ENCODE measurements at regions not wholly inside any gene's neighbourhood (a gene's known extent, or its start where the extent isn't known, plus 50 kb on each side); places are given as distances from the start of the nearest gene placed in this dataset.
"Not testable (repeated sequence)": the region's sequence is repeated elsewhere in the genome, so short reads cannot be mapped to it uniquely, and the experiment has no call there.

DNA sequence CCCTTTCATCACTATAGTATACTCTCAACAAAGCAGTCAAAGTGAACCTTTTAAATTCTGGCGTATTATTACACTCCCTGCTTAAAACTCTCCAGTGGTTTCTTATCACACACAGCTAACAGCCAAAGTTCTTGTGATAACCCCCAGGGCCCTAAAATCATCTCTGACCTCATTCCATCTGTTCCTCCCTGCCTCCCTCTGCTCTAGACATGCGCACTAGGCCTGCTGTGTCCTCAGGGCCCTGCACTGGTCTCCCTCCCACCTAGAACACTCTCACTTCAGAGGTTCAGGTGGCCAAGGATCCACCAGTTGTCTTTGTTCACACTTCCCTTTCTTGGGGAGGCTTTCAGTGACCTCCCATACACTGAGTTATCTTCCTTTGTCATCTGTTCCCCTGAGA lies 603.4 kb downstream of the DSC3 start:
- TF ChIP-seq, protein P1, sequence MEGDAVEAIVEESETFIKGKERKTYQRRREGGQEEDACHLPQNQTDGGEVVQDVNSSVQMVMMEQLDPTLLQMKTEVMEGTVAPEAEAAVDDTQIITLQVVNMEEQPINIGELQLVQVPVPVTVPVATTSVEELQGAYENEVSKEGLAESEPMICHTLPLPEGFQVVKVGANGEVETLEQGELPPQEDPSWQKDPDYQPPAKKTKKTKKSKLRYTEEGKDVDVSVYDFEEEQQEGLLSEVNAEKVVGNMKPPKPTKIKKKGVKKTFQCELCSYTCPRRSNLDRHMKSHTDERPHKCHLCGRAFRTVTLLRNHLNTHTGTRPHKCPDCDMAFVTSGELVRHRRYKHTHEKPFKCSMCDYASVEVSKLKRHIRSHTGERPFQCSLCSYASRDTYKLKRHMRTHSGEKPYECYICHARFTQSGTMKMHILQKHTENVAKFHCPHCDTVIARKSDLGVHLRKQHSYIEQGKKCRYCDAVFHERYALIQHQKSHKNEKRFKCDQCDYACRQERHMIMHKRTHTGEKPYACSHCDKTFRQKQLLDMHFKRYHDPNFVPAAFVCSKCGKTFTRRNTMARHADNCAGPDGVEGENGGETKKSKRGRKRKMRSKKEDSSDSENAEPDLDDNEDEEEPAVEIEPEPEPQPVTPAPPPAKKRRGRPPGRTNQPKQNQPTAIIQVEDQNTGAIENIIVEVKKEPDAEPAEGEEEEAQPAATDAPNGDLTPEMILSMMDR (IDR thresholded peaks at IDR 0.05; ENCODE audit: low read depth, low read length): no peak
- DNase-seq (ENCODE audit: low read depth in 1 of 2, low spot score in 1 of 2): no peak
- Histone ChIP-seq H3K4me1 (ENCODE audit: low read depth) (no peaks in the 10 kb centered on the region), H3K27ac (no peak overlapping the region), H3K27me3 (no peaks in the 10 kb centered on the region), H3K4me3 (no peak overlapping the region), H3K36me3 (no peaks in the 10 kb centered on the region), H3K9me3 (ENCODE audit: low read depth) (no peaks in the 10 kb centered on the region)

DNA sequence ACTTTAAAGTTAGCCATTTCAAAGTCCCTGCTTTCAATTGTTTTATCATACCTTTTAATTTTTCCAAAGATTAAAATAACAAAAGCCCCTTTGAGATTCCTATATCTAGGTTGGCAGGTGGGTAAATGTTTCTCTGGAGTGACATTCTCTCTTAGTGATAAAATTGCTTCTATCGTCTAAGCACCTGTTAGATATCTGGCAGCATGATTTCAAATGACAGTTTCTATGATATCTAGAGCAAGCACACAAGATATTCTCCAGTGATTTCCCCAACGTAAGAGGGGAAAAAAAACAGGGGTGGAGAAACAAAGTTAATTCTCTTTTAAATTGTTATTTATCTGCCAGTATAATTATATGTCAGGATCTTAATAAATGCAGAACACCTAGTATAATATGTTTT lies 610.2 kb downstream of the DSC3 start:
- Histone ChIP-seq H3K4me1 (ENCODE audit: low read depth) (peaks cover 10% of the 10 kb centered on the region), H3K27ac (no peak overlapping the region), H3K36me3 (no peaks in the 10 kb centered on the region), H3K9me3 (ENCODE audit: low read depth) (no peaks in the 10 kb centered on the region), H3K27me3 (no peaks in the 10 kb centered on the region), H3K4me3 (no peak overlapping the region)
- TF ChIP-seq, protein P1 (IDR thresholded peaks at IDR 0.05; ENCODE audit: low read depth, low read length): no peak
- DNase-seq (ENCODE audit: low read depth in 1 of 2, low spot score in 1 of 2): no peak

DNA sequence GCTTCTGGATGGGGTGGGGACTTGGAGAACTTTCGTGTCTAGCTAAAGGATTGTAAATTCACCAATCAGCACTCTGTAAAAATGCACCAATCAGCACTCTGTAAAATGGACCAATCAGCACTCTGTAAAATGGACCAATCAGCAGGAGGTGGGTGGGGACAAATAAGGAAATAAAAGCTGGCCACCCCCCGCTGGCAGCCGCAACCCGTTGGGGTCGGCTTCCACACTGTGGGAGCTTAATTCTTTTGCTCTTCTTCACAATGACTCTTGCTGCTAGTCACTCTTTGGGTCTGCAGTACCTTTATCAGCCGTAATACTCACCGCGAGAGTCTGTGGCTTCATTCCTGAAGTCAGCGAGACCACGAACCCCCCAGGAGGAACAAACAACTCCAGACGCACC lies 623.1 kb downstream of the DSC3 start:
- DNase-seq (ENCODE audit: low read depth in 1 of 2, low spot score in 1 of 2); H3K27ac ChIP-seq; H3K9me3 ChIP-seq (ENCODE audit: low read depth); H3K36me3 ChIP-seq; H3K4me1 ChIP-seq (ENCODE audit: low read depth); H3K27me3 ChIP-seq; H3K4me3 ChIP-seq: not testable (repeated sequence)

DNA sequence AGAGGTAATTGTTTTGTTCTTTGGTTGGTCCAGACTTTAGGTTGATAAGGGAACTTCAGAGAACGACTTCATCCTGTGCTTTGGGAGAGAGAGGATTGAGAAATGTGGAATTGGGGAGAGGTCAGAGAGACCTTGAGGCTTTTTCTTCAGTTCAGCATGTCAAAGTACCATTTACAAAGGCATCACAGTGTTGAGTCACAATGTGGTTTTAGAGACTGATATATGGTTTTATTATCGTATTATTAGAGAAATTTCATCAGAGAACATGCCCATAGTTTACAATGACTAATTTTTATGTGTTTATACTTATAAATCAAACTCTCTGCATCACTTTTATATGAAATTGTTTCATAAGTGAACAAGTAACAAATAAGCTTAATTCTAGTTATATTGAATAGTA lies 626.6 kb downstream of the DSC3 start:
- Histone ChIP-seq H3K36me3 (no peaks in the 10 kb centered on the region), H3K9me3 (ENCODE audit: low read depth) (no peaks in the 10 kb centered on the region), H3K4me1 (ENCODE audit: low read depth) (no peaks in the 10 kb centered on the region), H3K27me3 (no peaks in the 10 kb centered on the region), H3K4me3 (no peak overlapping the region), H3K27ac (no peak overlapping the region)
- TF ChIP-seq, protein P1 (IDR thresholded peaks at IDR 0.05; ENCODE audit: low read depth, low read length): no peak
- DNase-seq (ENCODE audit: low read depth in 1 of 2, low spot score in 1 of 2): no peak

DNA sequence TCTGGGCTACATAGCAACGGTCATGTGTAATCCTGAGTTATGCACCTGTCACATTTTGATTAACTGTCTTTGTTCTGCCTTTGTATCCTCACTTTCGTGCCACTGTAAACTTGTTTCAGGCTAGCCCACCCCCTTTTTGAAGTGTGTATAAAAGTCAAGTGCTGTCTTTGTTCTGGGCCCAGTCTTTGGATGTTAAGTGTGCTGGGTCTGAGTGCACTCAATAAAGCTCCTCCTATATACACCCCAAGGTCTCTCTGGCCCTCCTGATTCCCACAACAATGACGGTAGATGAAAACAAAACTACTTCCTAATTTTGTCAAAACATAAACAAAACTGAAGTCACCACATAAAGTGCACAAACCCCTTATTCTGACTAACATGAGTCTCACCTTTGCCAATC lies 633.4 kb downstream of the DSC3 start:
- H3K9me3 ChIP-seq (ENCODE audit: low read depth): no peaks in the 10 kb centered on the region
- TF ChIP-seq, protein P1 (IDR thresholded peaks at IDR 0.05; ENCODE audit: low read depth, low read length): no peak
- H3K4me3 ChIP-seq: no peak overlapping the region
- H3K27ac ChIP-seq: no peak overlapping the region
- DNase-seq (ENCODE audit: low read depth in 1 of 2, low spot score in 1 of 2): no peak
- H3K4me1 ChIP-seq (ENCODE audit: low read depth): peaks cover 16% of the 10 kb centered on the region
- H3K27me3 ChIP-seq: no peaks in the 10 kb centered on the region
- H3K36me3 ChIP-seq: no peaks in the 10 kb centered on the region

DNA sequence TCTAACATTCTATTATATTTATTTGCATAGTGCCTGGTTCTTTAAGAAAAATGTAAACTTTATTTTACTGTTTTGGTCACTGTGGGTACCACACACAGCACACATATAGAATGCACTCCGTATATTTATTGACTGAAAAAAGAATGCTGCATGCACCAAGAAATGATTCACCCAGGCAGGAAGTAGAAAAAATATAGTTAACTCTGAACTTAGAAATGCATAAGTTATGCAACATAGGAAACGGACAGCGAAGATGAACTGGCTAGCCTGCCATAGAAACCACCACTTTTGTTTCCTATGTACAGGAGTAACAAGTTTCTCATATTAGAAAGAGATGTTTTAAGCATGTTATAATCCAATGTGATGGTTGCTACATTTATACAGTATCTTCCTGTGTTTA lies 635.8 kb downstream of the DSC3 start:
- TF ChIP-seq, protein P1 (IDR thresholded peaks at IDR 0.05; ENCODE audit: low read depth, low read length): no peak
- DNase-seq (ENCODE audit: low read depth in 1 of 2, low spot score in 1 of 2): peak in 1 of 2 donors; percentile 34
- H3K27ac ChIP-seq: no peak overlapping the region
- no peaks in the 10 kb centered on the region for H3K36me3 ChIP-seq
- no peak overlapping the region for H3K4me3 ChIP-seq
- peaks cover 16% of the 10 kb centered on the region for H3K4me1 ChIP-seq (ENCODE audit: low read depth)
- no peaks in the 10 kb centered on the region for H3K9me3 ChIP-seq (ENCODE audit: low read depth)
- no peaks in the 10 kb centered on the region for H3K27me3 ChIP-seq
